NCI-H1105 treated with DMSO at 0.1 percent for 48 hours (cell line): ENCODE measurements at regions not wholly inside any gene's neighbourhood (a gene's known extent, or its start where the extent isn't known, plus 50 kb on each side); places are given as distances from the start of the nearest gene placed in this dataset.
"Not testable (repeated sequence)": the region's sequence is repeated elsewhere in the genome, so short reads cannot be mapped to it uniquely, and the experiment has no call there.

ENCODE experiments used
- DNase-seq: peaks from one replicate; lab custom pipeline; 2025; lab: John Stamatoyannopoulos, UW

DNA sequence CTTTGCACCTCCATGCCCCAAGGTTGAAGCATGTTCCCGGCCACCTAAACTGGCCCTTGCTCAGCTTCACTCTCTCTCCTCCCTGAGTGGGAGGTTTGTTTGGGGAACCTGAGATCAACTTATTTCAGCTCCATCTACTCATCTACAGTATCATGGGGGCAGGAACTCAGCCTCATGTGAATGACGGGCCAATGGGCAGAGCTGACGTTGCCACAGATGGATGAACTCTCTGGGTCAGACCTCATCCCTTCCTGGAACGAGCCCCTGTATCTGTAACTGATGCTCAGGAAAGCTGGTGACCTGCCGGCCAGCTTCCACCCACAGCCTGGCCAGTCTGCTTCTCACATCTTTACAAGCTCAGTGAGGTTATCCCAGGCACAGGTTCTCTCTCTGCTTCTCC, 369.6 kb downstream of the IRX2 start:
- DNase-seq, result no peak

- no peak for DNase-seq
Observed at GRCh38 chr5:2381070-2381469, 370.4 kb downstream of the IRX2 start.

DNA sequence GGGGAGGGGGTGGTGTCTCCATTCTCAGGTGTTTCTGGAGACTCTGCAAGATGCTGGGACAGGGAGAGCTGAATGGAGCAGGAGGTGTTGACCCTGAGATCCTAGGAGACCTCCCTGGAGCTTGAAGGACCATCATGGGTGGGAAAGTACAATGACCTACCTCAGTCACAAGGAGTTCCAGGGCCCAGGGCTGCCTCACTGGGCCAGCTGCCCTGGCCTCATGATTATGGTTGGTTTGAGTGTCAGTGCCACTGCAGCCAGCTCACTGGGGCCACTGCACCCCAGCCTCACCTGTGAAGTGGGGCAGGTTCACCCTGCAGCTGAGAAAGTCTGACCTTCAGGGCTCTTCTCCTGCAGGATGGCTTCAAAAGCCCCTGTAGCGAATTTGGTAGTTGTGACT, 372.5 kb downstream of the IRX2 start:
- DNase-seq, result no peak

- no peak for DNase-seq
Observed at GRCh38 chr5:2378108-2378507, 373.4 kb downstream of the IRX2 start.

DNA sequence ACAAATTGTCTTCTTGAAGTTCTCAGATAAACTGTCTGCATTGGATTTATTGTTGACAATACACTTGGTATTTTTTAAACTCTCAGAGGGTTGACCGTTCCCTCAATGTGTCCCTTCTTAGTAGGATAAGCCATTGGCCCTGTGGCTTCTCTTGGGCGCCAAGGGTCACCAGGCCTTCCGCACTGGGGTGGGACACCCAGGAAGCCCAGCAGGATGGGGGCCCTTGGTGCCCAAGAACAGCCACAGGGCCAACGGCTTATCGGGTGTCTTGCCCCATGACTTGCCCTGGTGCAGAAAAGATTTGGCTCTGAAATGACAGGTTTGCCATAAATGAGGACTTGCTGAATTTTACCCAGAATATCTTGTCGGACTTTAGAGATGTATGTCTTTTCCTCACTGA, 375.0 kb downstream of the IRX2 start:
- no peak for DNase-seq

DNA sequence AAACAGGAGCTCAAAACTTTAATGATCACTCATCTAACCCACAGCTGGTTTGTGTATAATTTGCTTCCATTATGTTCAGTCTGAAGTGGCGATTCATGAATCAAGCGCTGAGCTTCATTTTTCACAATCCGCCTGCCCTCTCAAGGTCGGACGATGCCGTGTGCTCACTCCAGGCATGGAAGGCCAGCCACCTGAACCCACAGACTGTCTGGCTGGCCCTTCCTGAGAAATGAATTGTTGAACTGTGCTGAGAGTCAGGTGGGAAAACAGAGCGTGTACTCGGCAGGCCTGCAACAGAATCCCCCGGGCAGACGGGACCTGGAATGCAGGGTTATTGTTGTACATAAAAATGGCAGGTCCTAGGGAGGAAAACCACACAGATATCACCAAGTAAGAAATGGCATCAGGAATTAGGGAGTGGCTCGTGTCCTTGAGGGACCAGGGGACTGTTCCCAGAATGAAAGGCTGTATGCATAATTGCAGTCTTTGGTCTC, 375.7 kb downstream of the IRX2 start:
- DNase-seq, result peak; percentile 5

GRCh38 chr5:2375291-2375690, 376.2 kb downstream of the IRX2 start:
- DNase-seq, result no peak

DNA sequence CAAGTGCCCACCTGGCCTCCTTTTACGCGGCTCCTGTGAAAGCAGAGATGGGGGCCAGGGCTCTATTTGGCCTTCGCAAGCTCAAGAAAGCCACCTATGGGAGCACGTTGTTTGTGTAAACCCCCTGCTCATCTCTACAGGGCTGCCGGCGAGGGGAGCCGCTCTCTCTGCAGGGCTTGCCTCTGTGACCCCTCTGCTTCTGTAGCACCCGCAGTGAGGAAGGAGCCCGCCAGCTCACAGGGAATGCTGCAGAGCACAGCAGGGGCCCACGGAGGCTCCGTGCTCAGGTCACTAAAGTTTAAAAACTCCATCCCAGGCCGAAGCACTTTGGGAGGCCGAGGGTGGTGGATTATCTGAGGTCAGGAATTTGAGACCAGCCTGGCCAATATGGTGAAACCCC, 376.8 kb downstream of the IRX2 start:
- no peak for DNase-seq

DNA sequence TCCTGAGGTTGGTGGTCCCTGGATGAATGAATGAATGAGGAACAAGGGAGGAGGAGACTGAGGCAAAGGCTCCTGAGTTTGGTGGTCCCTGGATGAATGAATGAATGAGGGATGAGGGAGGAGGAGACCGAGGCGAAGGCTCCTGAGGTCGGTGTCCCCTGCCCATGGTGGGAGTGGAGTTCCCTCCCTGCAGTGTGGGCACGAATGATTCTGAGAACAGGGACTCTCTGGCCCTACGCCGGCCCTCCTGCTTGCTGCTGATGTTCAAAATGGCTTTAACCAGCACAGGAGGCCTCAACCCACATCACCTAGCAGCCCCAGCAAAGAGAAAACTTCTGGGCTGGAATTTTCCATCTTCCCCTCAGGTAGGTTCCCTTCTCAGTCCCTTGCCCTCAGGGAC, 377.8 kb downstream of the IRX2 start:
- DNase-seq, result no peak

DNA sequence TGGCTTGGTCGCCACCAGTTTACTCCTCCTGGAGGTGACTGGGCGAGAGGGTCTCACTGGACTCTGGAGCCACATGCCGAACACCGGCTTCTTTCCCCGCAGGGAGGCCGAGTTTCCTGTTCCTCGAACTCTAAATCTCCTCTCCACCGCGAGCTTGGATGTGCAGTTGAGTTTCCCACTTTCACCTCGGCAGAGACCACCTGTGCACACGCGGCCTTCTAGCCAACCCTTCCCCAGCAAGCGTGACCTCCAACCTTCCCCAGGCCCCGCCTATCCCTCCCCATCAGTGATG, 380.1 kb downstream of the IRX2 start:
- no peak for DNase-seq

DNA sequence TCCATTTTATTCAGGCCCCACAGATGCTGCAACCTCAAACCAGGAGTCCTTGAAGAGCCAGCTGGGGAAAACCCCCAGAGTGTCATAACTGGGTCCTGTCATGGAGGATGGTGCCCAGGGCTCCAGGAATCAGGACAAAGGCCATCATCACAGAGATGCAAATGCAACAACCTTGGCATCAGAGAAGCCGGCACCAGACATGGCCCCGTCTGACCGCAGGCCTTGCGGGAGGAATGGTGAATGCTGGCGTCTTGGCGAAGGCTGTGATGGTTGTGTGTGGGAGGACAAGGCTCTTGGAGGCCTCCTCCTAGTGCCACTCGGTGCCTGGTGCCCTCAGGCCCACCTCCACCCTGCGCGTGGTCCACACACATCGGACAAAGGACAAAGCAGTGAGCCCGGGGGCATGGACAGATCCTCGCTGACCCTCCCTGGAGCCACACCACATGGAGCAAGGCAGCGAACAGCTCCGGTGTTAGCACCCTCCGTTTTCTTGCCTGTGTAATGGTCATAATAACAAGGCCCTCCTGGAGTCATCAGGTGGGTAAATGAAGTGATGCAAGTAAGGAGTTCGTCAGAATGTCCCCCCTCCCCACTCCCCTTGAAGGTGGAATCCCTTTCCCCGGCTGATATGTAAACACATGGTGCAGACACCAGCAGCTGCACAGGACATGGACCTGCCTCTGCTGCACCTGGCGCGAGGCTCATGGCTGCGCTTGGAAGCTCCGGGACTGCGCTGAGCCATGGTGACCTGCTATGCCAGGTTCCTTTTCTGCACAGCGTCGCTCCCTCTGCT, 380.7 kb downstream of the IRX2 start:
- no peak for DNase-seq

DNA sequence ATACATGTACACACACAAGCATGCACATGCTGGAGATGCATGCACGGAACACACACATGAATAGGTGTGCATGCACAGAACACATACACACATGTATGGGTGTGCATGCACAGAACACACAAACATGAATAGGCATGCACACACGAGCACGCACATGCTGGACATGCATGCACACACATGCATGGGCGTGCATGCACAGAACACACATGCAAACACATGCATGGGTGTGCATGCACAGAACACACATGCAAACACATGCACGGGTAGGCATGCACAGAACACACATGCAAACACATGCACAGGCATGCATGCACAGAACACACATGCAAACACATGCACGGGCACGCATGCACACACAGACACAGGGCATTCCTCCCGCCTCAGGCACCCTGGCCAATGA, 382.3 kb downstream of the IRX2 start:
- DNase-seq, result no peak

DNA sequence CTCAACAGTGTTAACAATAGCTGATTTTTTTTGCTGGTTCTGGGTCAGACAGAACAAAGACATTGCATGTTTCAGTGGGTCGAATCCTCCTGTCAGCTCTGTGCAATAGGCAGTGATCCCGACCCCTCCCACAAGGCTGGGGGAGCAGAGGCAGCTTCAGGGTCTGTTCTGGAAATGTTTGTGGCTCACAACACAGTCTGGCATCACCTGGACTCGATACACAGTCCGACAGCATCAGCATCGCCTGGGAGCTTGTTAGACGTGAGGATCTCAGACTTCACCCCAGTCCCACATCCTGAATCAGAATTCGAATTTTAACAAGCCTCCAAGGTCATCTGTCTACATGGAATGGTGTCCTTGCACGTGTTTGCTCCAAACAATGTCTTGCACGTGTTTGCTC, 384.7 kb downstream of the IRX2 start:
- no peak for DNase-seq

GRCh38 chr5:2357309-2357708, 394.2 kb downstream of the IRX2 start:
- no peak for DNase-seq

GRCh38 chr5:2355859-2356258, 395.6 kb downstream of the IRX2 start:
- DNase-seq, result no peak

DNA sequence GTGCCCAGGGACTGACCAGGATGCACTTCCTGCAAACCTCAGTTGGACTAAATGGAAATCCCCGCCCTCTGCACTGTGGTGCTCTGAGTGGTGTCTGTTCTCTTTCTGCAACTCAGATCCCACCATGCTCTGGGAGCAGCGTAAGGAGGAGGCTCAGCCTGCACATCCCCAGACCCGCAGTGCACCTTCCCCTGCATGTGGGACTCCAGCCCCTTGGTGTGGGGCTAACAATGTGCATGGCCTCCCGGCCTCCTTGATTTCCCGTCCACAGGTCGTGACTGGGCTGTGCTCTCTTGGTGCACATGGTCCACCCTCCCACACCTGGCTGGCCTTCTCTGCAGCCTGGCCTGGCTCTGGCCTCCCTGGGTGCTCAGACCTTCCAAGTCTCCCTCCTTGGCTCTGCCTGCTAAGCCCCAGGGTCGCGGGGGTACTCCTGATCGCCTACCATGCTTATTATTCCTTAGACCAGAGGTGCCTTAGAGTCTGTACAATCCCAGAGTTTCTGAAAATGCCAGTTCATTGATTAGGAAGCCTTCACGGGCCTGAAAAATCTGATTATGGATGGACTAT, 397.5 kb downstream of the IRX2 start:
- DNase-seq, result no peak

DNA sequence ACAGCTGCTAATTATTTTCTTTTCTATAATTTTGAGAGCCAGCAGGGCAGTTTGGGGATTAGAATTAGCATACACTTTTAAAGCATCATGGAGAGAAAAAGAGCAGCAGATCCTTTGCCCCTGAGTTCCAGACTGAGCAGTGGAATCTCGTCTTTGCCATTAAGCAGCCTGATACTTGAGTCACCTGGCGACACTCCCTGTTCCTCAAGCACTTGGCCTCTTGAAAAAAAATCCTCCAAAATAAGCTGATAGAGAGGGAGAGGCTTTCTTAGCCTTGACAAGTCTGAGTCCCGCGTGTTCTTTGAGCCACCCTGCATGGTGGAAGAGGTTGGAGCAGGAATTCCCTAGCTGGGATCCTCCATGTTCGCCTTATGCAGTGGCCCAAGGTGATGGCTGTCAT, 398.3 kb downstream of the IRX2 start:
- DNase-seq, result no peak

GRCh38 chr5:2352101-2352861, 399.2 kb downstream of the IRX2 start:
- DNase-seq, result no peak

DNA sequence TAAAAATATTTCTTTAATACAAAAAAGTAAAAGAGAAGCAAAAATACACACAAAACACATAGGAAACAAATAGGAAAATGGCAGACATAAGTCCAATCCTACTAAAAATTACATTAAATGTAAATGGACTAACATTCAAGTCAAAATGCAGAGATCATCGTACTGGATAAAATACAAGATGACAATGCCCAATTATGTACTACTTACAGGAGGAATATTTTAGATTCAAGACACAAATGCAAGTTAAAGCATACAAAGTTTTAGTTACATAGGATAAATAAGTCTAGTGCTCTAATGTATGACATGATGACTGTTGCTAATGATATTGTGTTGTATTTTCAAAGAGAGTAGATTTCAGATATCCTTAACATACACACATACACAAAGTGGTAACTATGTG, 401.7 kb downstream of the IRX2 start:
- DNase-seq, result not testable (repeated sequence)

- DNase-seq, result no peak
Observed at GRCh38 chr5:2338686-2339085, 412.8 kb downstream of the IRX2 start.

DNA sequence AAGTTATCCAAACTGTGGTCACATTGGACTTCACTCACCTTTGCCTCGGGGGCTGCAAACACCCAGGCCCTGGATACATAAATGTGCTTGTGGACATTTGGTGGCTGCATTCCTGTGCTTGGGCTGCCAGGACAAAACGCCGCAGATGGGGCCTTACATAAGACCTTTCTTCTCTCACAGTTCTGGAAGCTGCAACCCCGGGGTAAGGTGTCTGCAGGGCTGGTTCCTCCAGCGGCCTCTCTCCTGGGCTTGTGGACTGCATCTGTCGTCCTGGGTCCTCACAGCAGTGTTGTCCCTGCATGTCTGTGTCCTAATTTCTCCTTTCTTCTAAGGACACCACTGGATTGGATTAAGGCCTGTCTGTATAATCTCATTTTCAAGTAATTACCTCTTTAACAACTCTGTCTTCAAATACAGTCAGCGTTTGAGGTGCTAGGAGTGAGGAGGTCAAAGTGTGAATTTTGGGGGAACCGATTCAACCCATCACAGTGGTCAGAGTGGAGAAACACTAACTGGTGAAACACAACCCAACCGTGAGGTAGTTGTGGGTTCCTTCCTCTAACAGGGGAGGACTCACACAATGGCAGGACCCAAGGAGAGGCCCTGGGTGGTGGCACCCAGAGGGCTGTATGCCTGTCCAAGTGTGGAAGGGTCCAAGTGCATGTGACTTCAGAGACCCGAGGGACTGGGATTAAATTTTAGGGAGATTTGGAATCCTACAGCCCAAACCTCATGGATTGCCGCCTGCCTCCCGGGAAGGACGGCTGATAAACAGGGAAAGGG, 415.6 kb downstream of the IRX2 start:
- no peak for DNase-seq

- no peak for DNase-seq
Observed at GRCh38 chr5:2335125-2335732, 416.2 kb downstream of the IRX2 start.
